HFFc6 (cell line): ENCODE measurements at regions not wholly inside any gene's neighbourhood (a gene's known extent, or its start where the extent isn't known, plus 50 kb on each side); places are given as distances from the start of the nearest gene placed in this dataset.

ENCODE experiments used
- DNase-seq: peaks from one replicate; pipeline ENCODE4 v3.0.0-alpha.2; 2018
- H3K27ac Mint-ChIP-seq: 2 replicates; pipeline ENCODE4 v1.8.0; 2020; ENCODE audit warnings: mild to moderate bottlenecking, mixed read lengths
- H3K27me3 Mint-ChIP-seq: 2 replicates; pipeline ENCODE4 v1.8.0; 2021; ENCODE audit warnings: mild to moderate bottlenecking, moderate library complexity, mixed read lengths; ENCODE audit not compliant: insufficient read depth
- H3K36me3 Mint-ChIP-seq: 2 replicates; pipeline ENCODE4 v1.8.0; 2021; ENCODE audit warnings: low read depth, mixed read lengths
- H3K4me1 Mint-ChIP-seq: 2 replicates; pipeline ENCODE4 v1.8.0; 2020; ENCODE audit warnings: low read depth, mixed read lengths
- H3K4me3 Mint-ChIP-seq: 2 replicates; pipeline ENCODE4 v1.8.0; 2020; ENCODE audit warnings: mild to moderate bottlenecking, moderate library complexity, mixed read lengths
- H3K9me3 Mint-ChIP-seq: 2 replicates; pipeline ENCODE4 v1.8.0; 2020; ENCODE audit warnings: mild to moderate bottlenecking, mixed read lengths
- TF ChIP-seq, protein P1 (sequence below): fragments of 200-600 bp; sonication (generic); IDR thresholded peaks from 2 replicates; pipeline ENCODE4 v1.5.0; 2021; ENCODE audit warnings: antibody characterized with exemption, mild to moderate bottlenecking

DNA sequence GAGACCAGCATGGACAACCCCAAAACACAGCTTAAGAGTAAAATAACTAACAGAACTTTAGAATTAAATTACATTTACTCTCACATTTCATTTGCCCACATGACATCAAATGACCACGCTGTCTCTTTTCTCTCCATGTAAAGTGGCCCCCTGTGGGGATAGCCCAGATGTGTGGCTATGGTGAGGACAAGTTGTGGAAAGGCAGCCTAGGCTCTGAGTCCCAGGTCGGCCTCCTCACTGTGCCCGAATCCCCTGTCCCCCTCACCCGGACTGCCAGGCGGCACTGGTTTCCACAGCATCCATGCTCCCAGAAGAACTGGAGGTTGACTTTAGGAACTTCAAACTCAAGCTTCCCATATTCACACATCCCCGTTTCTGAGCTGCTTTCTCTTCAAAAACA is 111.8 kb upstream of the UQCRFS1 start:
- Mint-ChIP-seq H3K27me3 (peaks cover 1% of the 10 kb centered on the region; the same call in 1 of the 2 replicates), H3K36me3 (peaks cover 14% of the 10 kb centered on the region), H3K9me3 (peaks cover 71% of the 10 kb centered on the region), H3K4me1 (no peaks in the 10 kb centered on the region), H3K27ac (no peak overlapping the region), H3K4me3 (no peak overlapping the region)
- no peak for DNase-seq
- TF ChIP-seq, protein P1, sequence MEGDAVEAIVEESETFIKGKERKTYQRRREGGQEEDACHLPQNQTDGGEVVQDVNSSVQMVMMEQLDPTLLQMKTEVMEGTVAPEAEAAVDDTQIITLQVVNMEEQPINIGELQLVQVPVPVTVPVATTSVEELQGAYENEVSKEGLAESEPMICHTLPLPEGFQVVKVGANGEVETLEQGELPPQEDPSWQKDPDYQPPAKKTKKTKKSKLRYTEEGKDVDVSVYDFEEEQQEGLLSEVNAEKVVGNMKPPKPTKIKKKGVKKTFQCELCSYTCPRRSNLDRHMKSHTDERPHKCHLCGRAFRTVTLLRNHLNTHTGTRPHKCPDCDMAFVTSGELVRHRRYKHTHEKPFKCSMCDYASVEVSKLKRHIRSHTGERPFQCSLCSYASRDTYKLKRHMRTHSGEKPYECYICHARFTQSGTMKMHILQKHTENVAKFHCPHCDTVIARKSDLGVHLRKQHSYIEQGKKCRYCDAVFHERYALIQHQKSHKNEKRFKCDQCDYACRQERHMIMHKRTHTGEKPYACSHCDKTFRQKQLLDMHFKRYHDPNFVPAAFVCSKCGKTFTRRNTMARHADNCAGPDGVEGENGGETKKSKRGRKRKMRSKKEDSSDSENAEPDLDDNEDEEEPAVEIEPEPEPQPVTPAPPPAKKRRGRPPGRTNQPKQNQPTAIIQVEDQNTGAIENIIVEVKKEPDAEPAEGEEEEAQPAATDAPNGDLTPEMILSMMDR = no peak

DNA sequence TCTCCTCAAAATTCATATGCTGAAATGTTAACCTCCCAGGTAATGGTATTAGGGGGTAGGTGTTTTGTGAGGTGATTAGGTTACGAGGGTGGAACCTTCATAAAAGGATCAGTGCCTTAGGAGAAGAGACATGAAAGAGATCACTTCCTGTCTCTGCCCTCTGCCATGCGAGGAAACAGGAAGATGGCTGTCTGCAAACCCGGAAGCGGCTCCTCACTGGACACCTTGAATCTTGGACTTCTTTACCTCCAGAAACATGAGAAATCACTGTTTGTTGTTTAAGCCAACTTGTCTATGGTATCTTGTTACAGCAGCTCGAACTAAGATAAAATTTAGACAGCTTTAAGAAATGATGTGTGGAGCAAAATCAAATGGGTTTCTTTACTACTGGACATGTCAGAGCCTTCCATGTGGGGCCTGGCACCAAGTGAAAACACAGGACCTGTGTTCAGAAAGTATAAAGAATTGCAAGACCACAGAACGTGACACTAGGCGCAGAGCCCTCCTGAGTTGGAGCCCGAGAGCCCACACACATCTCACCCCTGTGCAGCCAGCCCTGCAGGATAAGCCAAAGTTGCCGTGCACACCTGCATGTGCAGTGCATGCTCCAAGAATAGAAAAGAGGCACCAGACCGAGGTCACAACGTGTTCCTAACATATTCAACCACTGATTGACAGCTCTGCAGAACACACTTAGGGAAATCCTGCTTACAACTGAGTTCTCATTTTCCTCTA is 112.5 kb upstream of the UQCRFS1 start:
- H3K36me3 Mint-ChIP-seq = peaks cover 12% of the 10 kb centered on the region
- H3K27me3 Mint-ChIP-seq = peaks cover 1% of the 10 kb centered on the region
- H3K4me1 Mint-ChIP-seq = no peaks in the 10 kb centered on the region
- TF ChIP-seq, protein P1 = no peak
- H3K27ac Mint-ChIP-seq = no peak overlapping the region
- H3K9me3 Mint-ChIP-seq = peaks cover 74% of the 10 kb centered on the region
- DNase-seq = no peak
- H3K4me3 Mint-ChIP-seq = no peak overlapping the region

DNA sequence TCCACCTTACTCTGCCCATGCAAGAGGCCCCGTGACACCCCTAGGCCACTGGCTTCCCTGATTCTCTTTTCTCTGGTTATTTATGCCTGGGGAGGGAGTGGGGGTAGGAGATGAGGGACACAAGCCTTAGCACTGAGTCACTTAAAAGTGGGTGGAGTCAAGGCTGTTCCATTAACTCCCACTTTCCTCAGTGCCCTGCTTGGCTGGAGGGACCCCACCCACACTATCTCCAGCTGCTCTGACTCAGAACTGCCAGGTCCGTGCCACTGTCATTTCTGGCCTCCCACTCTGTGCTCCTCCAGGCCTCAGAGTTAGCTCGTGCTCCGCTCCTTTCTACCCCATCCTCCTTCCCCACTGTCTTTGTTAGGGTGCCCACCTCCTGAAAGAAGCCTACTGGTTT is 113.4 kb upstream of the UQCRFS1 start:
- Mint-ChIP-seq H3K36me3 (peaks cover 9% of the 10 kb centered on the region), H3K4me1 (no peaks in the 10 kb centered on the region), H3K27ac (no peak overlapping the region), H3K9me3 (peaks cover 76% of the 10 kb centered on the region), H3K4me3 (no peak overlapping the region), H3K27me3 (peaks cover 1% of the 10 kb centered on the region)
- TF ChIP-seq, protein P1 = no peak
- DNase-seq = no peak

DNA sequence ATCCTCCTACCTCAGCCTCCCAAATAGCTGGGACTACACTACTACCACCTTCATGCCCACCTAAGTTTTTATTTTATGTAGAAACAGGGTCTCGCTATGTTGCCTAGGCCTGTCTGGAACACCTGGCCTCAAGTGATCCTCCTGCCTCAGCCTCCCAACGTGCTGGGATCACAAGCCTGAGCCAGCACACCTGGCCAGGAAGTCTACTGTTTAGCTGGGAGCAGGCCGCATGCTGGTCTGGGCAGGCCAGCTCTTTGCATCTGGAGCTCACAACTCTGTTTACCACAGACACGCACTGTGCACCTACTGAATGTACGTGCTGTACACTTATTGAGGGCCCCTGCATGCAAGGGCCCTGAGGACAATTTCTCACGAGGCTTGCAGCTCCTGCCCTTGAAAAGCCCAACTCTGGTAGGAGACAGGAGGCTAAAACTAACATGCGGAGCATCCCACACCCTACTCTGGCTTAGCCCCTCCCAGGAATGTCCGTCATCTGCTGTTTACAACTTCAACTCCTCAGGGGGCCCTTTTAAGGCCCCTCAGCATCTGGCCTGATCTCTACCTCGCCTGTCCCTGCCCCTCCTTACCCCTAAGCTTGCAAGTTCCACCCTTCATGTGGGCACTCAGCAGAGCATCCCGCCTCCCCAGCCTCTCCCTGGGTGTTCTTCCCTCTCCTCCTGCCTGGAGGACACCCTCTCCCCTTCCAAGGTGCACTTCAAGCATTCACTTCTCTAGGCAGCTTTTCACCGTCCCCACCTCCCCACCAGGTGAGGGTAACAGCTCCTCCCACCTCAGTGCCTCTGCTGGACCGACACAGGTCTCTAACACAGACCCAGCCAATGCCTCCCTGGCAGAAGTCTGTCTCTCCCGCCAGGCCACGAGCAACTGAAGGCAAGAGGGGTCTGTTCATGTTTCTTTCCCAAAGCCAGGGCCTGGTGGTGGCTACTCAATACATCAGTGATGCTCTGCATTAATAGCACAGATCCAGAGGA is 114.2 kb upstream of the UQCRFS1 start:
- H3K36me3 Mint-ChIP-seq = peaks cover 9% of the 10 kb centered on the region
- H3K4me3 Mint-ChIP-seq = no peak overlapping the region
- H3K4me1 Mint-ChIP-seq = no peaks in the 10 kb centered on the region
- DNase-seq = no peak
- peaks cover 78% of the 10 kb centered on the region for H3K9me3 Mint-ChIP-seq
- H3K27me3 Mint-ChIP-seq = peaks cover 1% of the 10 kb centered on the region
- H3K27ac Mint-ChIP-seq = no peak overlapping the region
- TF ChIP-seq, protein P1 = no peak

DNA sequence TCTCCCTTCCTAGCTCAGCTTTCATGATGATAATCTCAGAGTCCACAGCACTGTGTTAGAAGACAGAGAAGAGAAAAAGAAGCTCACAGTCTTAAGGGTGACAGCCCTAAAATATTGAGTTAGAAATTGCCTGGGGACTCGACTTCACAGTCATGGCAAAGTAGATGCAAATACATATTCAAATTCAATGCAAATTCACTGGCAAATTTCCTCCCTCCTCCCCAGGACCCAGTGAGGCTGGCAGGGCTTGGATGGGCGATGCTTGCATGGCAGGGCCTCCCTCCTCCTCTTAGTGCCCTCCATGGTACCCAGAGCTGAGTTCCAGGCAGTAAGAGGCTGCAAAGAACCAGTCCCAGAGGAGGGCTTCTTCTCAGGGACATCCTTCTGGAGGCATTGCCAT is 115.6 kb upstream of the UQCRFS1 start:
- TF ChIP-seq, protein P1 = no peak
- no peak for DNase-seq

More for the DNA sequence above, 115.6 kb upstream of the UQCRFS1 start:
- no peaks in the 10 kb centered on the region for H3K4me1 Mint-ChIP-seq
- H3K4me3 Mint-ChIP-seq = no peak overlapping the region
- H3K36me3 Mint-ChIP-seq = peaks cover 9% of the 10 kb centered on the region
- peaks cover 82% of the 10 kb centered on the region for H3K9me3 Mint-ChIP-seq
- peaks cover 1% of the 10 kb centered on the region for H3K27me3 Mint-ChIP-seq
- no peak overlapping the region for H3K27ac Mint-ChIP-seq
